HG03103 (cell line): ENCODE measurements at regions not wholly inside any gene's neighbourhood (a gene's known extent, or its start where the extent isn't known, plus 50 kb on each side); places are given as distances from the start of the nearest gene placed in this dataset.
"Not testable (repeated sequence)": the region's sequence is repeated elsewhere in the genome, so short reads cannot be mapped to it uniquely, and the experiment has no call there.

Source experiments
- ATAC-seq: cut with Tn5 transposase; IDR thresholded peaks from one replicate; pipeline ENCODE4 v1.9.1; 2021; ENCODE audit warnings: low read depth; ENCODE audit not compliant: unreplicated experiment

- no peak for ATAC-seq
Observed at GRCh38 chr6:81878479-81878878, 126.0 kb upstream of the TENT5A start.

- no peak for ATAC-seq
Observed at GRCh38 chr6:81876971-81877370, 124.5 kb upstream of the TENT5A start.

GRCh38 chr6:81875782-81876293 lies 123.4 kb upstream of the TENT5A start:
- ATAC-seq = no peak

- not testable (repeated sequence) for ATAC-seq
Observed at GRCh38 chr6:81869749-81870508, 117.4 kb upstream of the TENT5A start.

- no peak for ATAC-seq
Observed at GRCh38 chr6:81865712-81866111, 113.2 kb upstream of the TENT5A start.

- ATAC-seq = no peak
Observed at GRCh38 chr6:81864124-81864523, 111.6 kb upstream of the TENT5A start.

GRCh38 chr6:81863123-81863522 lies 110.6 kb upstream of the TENT5A start:
- no peak for ATAC-seq

- ATAC-seq = no peak
Observed at GRCh38 chr6:81861281-81861680, 108.8 kb upstream of the TENT5A start.

- ATAC-seq = no peak
Observed at GRCh38 chr6:81859884-81860283, 107.4 kb upstream of the TENT5A start.

GRCh38 chr6:81857812-81858211 lies 105.3 kb upstream of the TENT5A start:
- ATAC-seq = no peak

- ATAC-seq = no peak
Observed at GRCh38 chr6:81856872-81857271, 104.4 kb upstream of the TENT5A start.

- ATAC-seq = no peak
Observed at GRCh38 chr6:81854474-81854873, 102.0 kb upstream of the TENT5A start.

- no peak for ATAC-seq
Observed at GRCh38 chr6:81853975-81854374, 101.5 kb upstream of the TENT5A start.

- ATAC-seq = no peak
Observed at GRCh38 chr6:81849248-81849647, 96.8 kb upstream of the TENT5A start.

GRCh38 chr6:81847866-81848265 lies 95.4 kb upstream of the TENT5A start:
- ATAC-seq = no peak

- no peak for ATAC-seq
Observed at GRCh38 chr6:81844686-81845085, 92.2 kb upstream of the TENT5A start.

GRCh38 chr6:81843302-81843701 lies 90.8 kb upstream of the TENT5A start:
- no peak for ATAC-seq

GRCh38 chr6:81842254-81842653 lies 89.8 kb upstream of the TENT5A start:
- ATAC-seq = no peak

GRCh38 chr6:81838724-81839426 lies 86.4 kb upstream of the TENT5A start:
- no peak for ATAC-seq

- ATAC-seq = no peak
Observed at GRCh38 chr6:81838031-81838430, 85.5 kb upstream of the TENT5A start.

GRCh38 chr6:81834141-81834681 lies 81.7 kb upstream of the TENT5A start:
- no peak for ATAC-seq

- no peak for ATAC-seq
Observed at GRCh38 chr6:81832304-81832703, 79.8 kb upstream of the TENT5A start.
